ENCODE measurements at regions not wholly inside any gene's neighbourhood (a gene's known extent, or its start where the extent isn't known, plus 50 kb on each side); places are given as distances from the start of the nearest gene placed in this dataset.

DNA sequence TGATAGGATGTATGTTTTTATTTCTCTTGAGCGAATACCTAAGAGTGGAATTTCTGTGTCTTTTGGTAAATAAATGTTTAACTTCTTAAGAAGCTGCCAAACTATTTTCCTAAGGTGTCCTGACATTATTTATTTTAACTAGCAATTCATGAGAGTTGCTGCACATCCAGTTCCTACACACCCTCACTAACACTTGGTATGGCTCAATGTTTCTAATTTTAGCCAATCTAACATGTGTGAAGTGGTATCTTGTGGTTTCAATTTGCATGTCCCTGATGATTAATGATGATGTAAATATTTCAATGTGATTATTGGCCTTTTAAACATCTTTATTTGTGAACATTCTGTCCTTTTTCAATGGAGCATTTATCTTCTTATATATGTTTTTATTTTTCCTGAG, 2095.5 kb upstream of the C9orf72 start:
- Histone ChIP-seq H3K9me1 (ENCODE audit: control insufficient read depth, extremely low read depth, insufficient read depth, low read length) (no peaks in the 10 kb centered on the region), H3K4me2 (ENCODE audit: control insufficient read depth, extremely low read depth, insufficient read depth, low read depth, low read length) (no peak overlapping the region), H4K20me1 (ENCODE audit: control insufficient read depth, extremely low read depth, insufficient read depth, low read length) (no peaks in the 10 kb centered on the region), H2AFZ (ENCODE audit: control insufficient read depth, low read length) (no peak overlapping the region), H3K9ac (ENCODE audit: control insufficient read depth, extremely low read depth, insufficient read depth, low read length) (no peak overlapping the region), H3K36me3 (ENCODE audit: control insufficient read depth in 2 of 2, extremely low read depth in 1 of 2, insufficient read depth in 2 of 2, low read length in 2 of 2) (no peaks in the 10 kb centered on the region), H3K9me3 (ENCODE audit: control insufficient read depth, low read depth, low read length) (no peaks in the 10 kb centered on the region), H3K4me1 (ENCODE audit: control insufficient read depth, extremely low read depth, insufficient read depth, low read length) (peaks cover 3% of the 10 kb centered on the region), H3K27me3 (ENCODE audit: control insufficient read depth, extremely low read depth, insufficient read depth, low read length) (no peaks in the 10 kb centered on the region), H3K27ac (ENCODE audit: control insufficient read depth, insufficient read depth, low read length) (no peak overlapping the region), H3K79me2 (ENCODE audit: control insufficient read depth, insufficient read depth, low read length) (no peaks in the 10 kb centered on the region), H3K4me3 (ENCODE audit: control insufficient read depth in 2 of 3, extremely low read depth in 1 of 3, insufficient read depth in 2 of 3, low read depth in 1 of 3, low read length in 3 of 3) (no peak overlapping the region)
- TF ChIP-seq EZH2 (IDR thresholded peaks at IDR 0.05; ENCODE audit: low read length): no peak
- TF ChIP-seq, protein P1, sequence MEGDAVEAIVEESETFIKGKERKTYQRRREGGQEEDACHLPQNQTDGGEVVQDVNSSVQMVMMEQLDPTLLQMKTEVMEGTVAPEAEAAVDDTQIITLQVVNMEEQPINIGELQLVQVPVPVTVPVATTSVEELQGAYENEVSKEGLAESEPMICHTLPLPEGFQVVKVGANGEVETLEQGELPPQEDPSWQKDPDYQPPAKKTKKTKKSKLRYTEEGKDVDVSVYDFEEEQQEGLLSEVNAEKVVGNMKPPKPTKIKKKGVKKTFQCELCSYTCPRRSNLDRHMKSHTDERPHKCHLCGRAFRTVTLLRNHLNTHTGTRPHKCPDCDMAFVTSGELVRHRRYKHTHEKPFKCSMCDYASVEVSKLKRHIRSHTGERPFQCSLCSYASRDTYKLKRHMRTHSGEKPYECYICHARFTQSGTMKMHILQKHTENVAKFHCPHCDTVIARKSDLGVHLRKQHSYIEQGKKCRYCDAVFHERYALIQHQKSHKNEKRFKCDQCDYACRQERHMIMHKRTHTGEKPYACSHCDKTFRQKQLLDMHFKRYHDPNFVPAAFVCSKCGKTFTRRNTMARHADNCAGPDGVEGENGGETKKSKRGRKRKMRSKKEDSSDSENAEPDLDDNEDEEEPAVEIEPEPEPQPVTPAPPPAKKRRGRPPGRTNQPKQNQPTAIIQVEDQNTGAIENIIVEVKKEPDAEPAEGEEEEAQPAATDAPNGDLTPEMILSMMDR (optimal IDR thresholded peaks at IDR 0.05 in 1 of 3, IDR thresholded peaks at IDR 0.05 in 1 of 3, conservative IDR thresholded peaks at IDR 0.05 in 1 of 3; ENCODE audit: extremely low read depth in 1 of 3, insufficient read depth in 2 of 3, low read length in 3 of 3): no peak
- DNase-seq (ENCODE audit: low read depth, low spot score) (no peak), FAIRE-seq (no peak)
- dilution Hi-C loops (cut with MboI; ENCODE audit: extremely low pct_ligation_motif_present, low sequenced_read_pairs): no loop called here

DNA sequence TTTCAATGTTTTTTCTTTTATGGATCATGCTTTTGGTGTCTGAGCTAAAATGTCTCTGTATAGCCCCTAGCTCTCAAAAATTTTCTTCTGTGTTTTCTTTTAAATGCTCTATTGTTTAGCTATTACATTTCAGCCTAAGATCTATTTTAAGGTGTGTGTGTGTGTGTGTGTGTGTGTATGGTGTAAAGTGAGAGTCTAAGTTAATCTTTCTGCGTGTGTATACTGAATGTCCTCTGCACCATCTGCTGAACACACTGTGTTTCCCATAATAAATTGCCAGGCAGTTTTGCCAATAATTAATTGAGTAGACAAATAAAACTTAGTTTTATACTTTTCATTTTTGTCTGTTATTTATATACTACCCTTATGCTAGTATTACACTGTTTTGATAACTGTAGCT, 2096.3 kb upstream of the C9orf72 start:
- TF ChIP-seq, protein P1 (optimal IDR thresholded peaks at IDR 0.05 in 1 of 3, IDR thresholded peaks at IDR 0.05 in 1 of 3, conservative IDR thresholded peaks at IDR 0.05 in 1 of 3; ENCODE audit: extremely low read depth in 1 of 3, insufficient read depth in 2 of 3, low read length in 3 of 3): no peak
- TF ChIP-seq EZH2 (IDR thresholded peaks at IDR 0.05; ENCODE audit: low read length): no peak
- no peaks in the 10 kb centered on the region for H3K27me3 ChIP-seq (ENCODE audit: control insufficient read depth, extremely low read depth, insufficient read depth, low read length)
- H3K4me1 ChIP-seq (ENCODE audit: control insufficient read depth, extremely low read depth, insufficient read depth, low read length): peaks cover 3% of the 10 kb centered on the region
- no peak overlapping the region for H3K4me2 ChIP-seq (ENCODE audit: control insufficient read depth, extremely low read depth, insufficient read depth, low read depth, low read length)
- no peak overlapping the region for H3K4me3 ChIP-seq (ENCODE audit: control insufficient read depth in 2 of 3, extremely low read depth in 1 of 3, insufficient read depth in 2 of 3, low read depth in 1 of 3, low read length in 3 of 3)
- no peak for FAIRE-seq
- no peak overlapping the region for H3K27ac ChIP-seq (ENCODE audit: control insufficient read depth, insufficient read depth, low read length)
- no peak overlapping the region for H3K9ac ChIP-seq (ENCODE audit: control insufficient read depth, extremely low read depth, insufficient read depth, low read length)
- H3K79me2 ChIP-seq (ENCODE audit: control insufficient read depth, insufficient read depth, low read length): no peaks in the 10 kb centered on the region
- DNase-seq (ENCODE audit: low read depth, low spot score): no peak
- no peaks in the 10 kb centered on the region for H3K9me1 ChIP-seq (ENCODE audit: control insufficient read depth, extremely low read depth, insufficient read depth, low read length)
- H2AFZ ChIP-seq (ENCODE audit: control insufficient read depth, low read length): no peak overlapping the region
- H4K20me1 ChIP-seq (ENCODE audit: control insufficient read depth, extremely low read depth, insufficient read depth, low read length): no peaks in the 10 kb centered on the region
- dilution Hi-C loops (cut with MboI; ENCODE audit: extremely low pct_ligation_motif_present, low sequenced_read_pairs): no loop called here
- H3K9me3 ChIP-seq (ENCODE audit: control insufficient read depth, low read depth, low read length): no peaks in the 10 kb centered on the region
- no peaks in the 10 kb centered on the region for H3K36me3 ChIP-seq (ENCODE audit: control insufficient read depth in 2 of 2, extremely low read depth in 1 of 2, insufficient read depth in 2 of 2, low read length in 2 of 2)

All from keratinocyte (primary cell).